Right atrium auricular region (tissue), 2 donors: ENCODE measurements at regions not wholly inside any gene's neighbourhood (a gene's known extent, or its start where the extent isn't known, plus 50 kb on each side); places are given as distances from the start of the nearest gene placed in this dataset.
"Not testable (repeated sequence)": the region's sequence is repeated elsewhere in the genome, so short reads cannot be mapped to it uniquely, and the experiment has no call there.

Source experiments
- DNase-seq: peaks from one replicate; pipeline ENCODE4 v3.0.0-alpha.2; 2019; ENCODE audit warnings: low spot score
- H3K27ac ChIP-seq, 2 donors: fragments of 200-600 bp; sonication (generic); 1 replicate in 1 of 2; 2 replicates in 1 of 2; pipeline ENCODE4 v1.5.1; 2016 to 2019
- H3K27me3 ChIP-seq, 2 donors: fragments of 200-600 bp; sonication (generic); one replicate each; pipeline versions ENCODE4 v1.5.1 to v1.6.0; 2017 to 2019
- H3K36me3 ChIP-seq: fragments of 200-600 bp; sonication (generic); one replicate; pipeline ENCODE4 v1.5.1; 2016
- H3K4me1 ChIP-seq, 2 donors: fragments of 200-600 bp; sonication (generic); one replicate each; pipeline versions ENCODE4 v1.5.1 to v1.6.0; 2017 to 2019
- H3K4me3 ChIP-seq, 2 donors: fragments of 200-600 bp; sonication (generic); 1 replicate in 1 of 2; 2 replicates in 1 of 2; pipeline ENCODE4 v1.5.1; 2017 to 2019; ENCODE audit warnings: mild to moderate bottlenecking in 1 of 2, moderate library complexity in 1 of 2
- H3K9me3 ChIP-seq, 2 donors: fragments of 200-600 bp; sonication (generic); one replicate each; pipeline ENCODE4 v1.5.1; 2019
- TF ChIP-seq, protein P1 (sequence below), 2 donors: fragments of 200-600 bp; sonication (generic); IDR thresholded peaks; one replicate each; pipeline ENCODE4 v1.5.1; 2019; ENCODE audit warnings: antibody characterized with exemption in 2 of 2

DNA sequence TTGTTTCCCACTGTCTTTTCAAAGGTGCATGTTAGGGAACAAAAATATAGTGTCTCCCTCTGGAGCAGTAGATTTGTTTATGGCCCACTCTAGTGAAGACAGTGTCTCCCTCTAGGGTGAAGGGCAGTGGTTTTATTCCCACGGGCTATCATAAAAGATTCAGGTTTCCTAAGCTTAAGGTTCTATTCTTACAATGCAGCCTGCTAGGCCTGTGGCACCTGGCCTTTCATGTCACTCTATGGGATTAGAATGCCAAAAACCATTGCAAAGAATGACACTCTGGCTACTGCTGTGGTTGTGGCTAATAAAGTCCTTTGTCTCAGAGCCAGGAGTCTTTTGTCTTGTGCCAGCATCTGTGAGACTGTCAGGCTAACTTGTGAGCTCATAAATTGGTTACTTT, 92.6 kb upstream of the GPR39 start:
- H3K4me1 ChIP-seq, H3K9me3 ChIP-seq, DNase-seq, H3K4me3 ChIP-seq, H3K36me3 ChIP-seq, H3K27me3 ChIP-seq, H3K27ac ChIP-seq: not testable (repeated sequence)

DNA sequence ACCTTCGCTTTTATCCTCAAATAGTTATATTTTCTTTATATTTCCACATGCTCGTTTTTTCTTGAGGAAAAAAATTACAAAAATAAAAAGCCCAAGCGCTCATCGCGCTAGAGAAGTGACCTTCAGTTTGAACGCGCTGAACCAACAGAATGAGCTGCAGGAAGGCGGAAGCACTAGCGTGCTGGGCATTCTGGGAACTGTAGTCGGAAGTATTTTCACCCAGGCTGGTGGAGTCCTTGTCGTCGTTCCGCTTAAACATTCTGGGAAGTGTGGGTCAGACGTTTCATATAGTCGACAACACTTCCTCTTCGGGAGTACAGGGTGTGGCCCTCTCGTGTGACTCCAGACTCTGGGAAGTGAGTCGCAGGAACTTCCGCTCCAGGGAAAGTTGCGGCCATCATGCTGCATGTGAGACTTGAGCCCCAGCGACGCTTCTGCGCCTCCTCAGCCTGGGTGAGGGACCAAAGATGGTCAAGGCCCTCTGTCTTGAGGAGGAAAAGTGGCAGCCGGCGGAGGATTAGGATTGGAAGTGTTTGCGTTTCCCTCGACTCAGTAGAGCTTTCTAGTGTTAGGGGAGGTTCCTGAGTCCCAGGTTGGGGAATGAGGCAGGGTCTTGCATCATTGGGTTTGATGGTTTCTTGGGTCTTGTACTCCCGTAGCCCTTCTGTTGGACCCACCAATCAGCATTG, 84.1 kb upstream of the GPR39 start:
- H3K36me3 ChIP-seq, H3K4me3 ChIP-seq, H3K4me1 ChIP-seq, H3K9me3 ChIP-seq, DNase-seq, H3K27ac ChIP-seq, H3K27me3 ChIP-seq: not testable (repeated sequence)

DNA sequence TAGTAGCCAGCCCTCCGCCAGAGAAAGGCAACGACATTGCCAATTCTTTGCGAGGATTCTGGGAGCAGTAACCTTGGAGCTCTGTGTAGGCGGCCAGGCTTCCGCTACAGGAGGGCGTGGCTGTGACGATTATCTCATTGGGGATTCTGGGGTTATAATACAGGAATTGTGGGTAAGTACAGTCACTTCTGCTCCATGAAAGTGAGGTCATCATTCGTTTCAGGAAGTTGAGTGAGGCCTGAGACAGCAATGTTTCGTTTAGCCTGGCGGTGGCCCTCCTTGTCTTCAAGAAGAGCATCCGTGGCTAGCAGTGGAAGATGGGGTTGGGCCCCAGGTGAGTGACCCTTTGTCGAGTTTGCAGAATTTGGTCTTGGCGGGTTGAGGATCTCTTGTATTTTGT, 79.5 kb upstream of the GPR39 start:
- H3K9me3 ChIP-seq, H3K4me1 ChIP-seq, H3K27ac ChIP-seq, H3K27me3 ChIP-seq, H3K4me3 ChIP-seq, H3K36me3 ChIP-seq, DNase-seq: not testable (repeated sequence)

DNA sequence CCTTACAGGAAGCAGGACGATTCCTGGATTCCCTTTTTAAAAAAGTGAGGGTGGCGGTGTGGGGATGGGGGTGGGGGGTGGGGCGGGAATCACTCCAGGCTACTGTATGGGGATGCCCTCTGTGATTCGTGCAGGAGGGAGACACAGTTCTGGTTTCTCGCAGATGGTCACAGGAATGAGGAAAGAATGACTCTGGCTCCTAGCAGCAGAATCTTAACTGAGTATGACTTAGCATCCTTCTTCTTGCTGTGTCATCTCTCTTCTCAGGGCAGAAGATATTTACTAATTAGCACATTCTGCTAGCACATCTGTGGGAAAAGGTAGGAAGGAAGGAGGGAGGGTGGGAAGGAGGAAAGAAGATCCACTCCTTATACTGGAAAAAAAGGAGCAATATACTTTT, 78.8 kb upstream of the GPR39 start:
- DNase-seq, H3K9me3 ChIP-seq, H3K36me3 ChIP-seq, H3K27ac ChIP-seq, H3K27me3 ChIP-seq, H3K4me1 ChIP-seq, H3K4me3 ChIP-seq: not testable (repeated sequence)

DNA sequence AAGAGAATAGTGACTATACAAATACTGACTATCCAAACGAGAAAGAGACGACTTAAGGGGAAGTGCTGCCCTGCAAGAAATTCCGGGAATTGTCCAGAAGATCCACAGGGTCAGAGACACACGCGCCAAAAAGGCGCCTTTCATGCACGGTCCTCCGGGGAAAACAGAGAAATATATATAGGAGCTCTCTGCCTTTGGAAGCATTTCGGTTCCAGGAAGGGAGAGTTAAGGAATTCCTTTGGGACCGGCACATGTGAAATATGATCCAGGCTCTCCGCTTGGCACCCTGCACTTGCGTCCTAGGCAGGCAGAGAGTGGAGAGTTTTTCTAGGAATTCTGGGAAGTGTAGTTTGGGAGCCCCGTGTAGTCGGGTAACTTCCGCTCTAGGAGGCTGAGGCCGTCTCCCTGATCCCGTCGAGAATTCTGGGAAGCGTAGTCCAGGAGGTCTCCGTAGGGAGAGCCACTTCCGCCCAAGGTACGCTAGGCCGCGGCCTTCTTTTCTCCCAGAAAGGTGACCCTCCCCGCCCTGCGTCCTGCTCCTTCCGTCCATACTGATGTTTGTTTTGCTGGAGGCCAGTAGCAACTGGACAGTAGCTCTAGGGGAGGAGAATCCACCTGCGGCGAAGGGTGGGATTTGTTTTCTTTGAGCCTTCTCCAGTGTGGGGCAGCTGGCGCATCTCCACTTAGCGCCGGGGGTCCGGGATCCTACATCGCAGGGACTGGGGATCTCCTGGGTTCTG, 69.4 kb upstream of the GPR39 start:
- peak overlapping the region in 1 of 2 donors; percentile 19 for H3K27ac ChIP-seq
- peak; percentile 78 for DNase-seq
- not testable (repeated sequence) for H3K9me3 ChIP-seq, H3K36me3 ChIP-seq, H3K27me3 ChIP-seq, H3K4me1 ChIP-seq
- H3K4me3 ChIP-seq = peak overlapping the region; percentile 31 to 46

DNA sequence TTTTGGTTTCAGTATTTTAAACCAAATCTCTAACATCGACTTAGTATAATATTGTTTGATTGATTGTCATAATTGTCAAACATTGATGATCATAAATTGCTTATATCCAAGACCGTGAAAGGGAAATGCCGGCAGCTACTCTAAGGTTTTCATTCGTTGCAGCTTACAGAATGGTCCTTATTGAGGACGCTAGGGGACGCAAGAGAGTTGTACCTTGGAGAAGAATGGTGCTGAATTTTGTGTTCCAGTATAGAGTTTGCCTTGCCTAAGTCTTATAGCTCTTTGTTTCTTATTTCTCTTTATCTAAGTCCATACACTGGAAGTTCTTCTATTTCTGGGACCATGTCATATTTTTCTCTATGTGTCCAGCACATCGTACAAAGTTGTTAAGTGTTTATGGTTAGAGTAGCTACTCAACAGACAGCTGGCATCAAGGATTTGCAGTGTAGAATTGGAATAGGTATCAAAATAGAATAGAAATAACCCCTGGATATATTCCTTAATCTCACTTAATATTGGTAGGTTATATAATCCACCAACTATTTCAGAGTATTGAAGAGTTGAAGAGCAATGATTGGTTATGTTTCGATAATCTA, 67.4 kb upstream of the GPR39 start:
- DNase-seq, H3K4me1 ChIP-seq, H3K27me3 ChIP-seq, H3K36me3 ChIP-seq, H3K27ac ChIP-seq, H3K4me3 ChIP-seq, H3K9me3 ChIP-seq: not testable (repeated sequence)
- TF ChIP-seq, protein P1, sequence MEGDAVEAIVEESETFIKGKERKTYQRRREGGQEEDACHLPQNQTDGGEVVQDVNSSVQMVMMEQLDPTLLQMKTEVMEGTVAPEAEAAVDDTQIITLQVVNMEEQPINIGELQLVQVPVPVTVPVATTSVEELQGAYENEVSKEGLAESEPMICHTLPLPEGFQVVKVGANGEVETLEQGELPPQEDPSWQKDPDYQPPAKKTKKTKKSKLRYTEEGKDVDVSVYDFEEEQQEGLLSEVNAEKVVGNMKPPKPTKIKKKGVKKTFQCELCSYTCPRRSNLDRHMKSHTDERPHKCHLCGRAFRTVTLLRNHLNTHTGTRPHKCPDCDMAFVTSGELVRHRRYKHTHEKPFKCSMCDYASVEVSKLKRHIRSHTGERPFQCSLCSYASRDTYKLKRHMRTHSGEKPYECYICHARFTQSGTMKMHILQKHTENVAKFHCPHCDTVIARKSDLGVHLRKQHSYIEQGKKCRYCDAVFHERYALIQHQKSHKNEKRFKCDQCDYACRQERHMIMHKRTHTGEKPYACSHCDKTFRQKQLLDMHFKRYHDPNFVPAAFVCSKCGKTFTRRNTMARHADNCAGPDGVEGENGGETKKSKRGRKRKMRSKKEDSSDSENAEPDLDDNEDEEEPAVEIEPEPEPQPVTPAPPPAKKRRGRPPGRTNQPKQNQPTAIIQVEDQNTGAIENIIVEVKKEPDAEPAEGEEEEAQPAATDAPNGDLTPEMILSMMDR (IDR thresholded peaks at IDR 0.05) = peak; percentile 32 to 59

DNA sequence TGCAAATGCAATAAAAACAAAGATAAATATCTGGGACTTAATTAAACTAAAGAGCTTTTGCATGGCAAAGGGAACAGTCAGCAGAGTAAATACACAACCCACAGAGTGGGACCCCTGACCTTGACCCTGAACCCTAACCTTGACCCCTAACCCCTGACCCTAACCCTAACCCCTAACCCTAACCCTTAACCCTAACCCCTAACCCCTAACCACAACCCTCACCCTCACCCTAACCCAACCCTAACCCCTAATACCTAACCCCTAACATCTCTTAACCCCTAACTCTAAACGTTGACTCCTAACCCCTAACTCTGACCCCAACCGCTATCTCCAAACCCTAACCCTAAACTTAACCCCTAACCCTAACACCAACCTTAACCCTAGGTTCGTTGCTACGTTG, 64.9 kb upstream of the GPR39 start:
- not testable (repeated sequence) for H3K9me3 ChIP-seq, H3K27ac ChIP-seq, DNase-seq, H3K27me3 ChIP-seq, H3K36me3 ChIP-seq, H3K4me3 ChIP-seq, H3K4me1 ChIP-seq

DNA sequence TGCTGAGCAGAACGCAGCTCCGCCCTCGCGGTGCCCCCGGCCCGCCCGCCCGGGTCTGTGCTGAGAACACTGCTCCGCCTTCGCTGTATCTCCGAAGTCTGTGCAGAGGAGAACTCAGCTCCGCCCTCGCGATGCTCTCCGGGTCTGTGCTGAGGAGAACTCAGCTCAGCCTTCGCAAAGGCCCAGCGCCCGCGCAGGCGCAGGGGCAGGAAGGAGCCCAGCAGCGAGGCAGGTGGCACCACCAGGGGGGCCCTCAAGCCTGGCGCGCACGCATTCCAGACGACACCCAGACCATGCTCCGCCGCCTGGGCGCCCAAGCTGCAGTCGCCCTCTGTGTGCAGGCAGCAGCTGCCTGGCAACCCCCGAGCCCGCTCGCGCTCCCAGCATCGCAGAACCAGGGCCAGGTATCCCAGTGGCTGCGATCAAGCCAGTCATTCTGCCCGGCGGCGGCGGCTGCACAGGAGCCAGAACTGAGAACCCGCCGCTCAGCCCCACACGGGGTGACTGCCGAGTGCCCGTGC, 64.1 kb upstream of the GPR39 start:
- DNase-seq, H3K27ac ChIP-seq, H3K36me3 ChIP-seq, H3K9me3 ChIP-seq, H3K27me3 ChIP-seq, H3K4me1 ChIP-seq: not testable (repeated sequence)
- peak overlapping the region; percentile 22 to 49 for H3K4me3 ChIP-seq

DNA sequence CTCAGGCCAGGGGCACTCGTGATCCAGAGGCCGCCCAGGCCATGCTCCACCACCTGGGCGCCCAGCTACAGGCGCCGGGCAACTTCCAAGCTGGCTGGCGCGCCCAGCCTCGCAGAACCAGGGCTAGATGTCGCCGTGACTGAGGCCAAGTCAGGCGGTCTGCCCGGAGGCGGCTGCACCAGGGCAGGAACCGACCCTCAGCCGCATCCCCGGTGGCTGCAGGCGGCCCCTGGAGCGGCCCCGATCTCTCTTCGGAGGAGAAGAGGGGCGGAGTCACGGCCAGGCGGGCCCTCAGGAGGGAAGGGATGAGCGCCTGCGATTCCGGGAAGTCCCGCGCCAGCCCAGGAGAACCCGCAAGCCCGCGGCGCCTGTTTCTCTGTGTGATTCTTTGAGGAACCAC, 63.2 kb upstream of the GPR39 start:
- H3K9me3 ChIP-seq, H3K27me3 ChIP-seq, H3K36me3 ChIP-seq, H3K27ac ChIP-seq, H3K4me1 ChIP-seq, DNase-seq: not testable (repeated sequence)
- H3K4me3 ChIP-seq = peak overlapping the region; percentile 32 to 49

DNA sequence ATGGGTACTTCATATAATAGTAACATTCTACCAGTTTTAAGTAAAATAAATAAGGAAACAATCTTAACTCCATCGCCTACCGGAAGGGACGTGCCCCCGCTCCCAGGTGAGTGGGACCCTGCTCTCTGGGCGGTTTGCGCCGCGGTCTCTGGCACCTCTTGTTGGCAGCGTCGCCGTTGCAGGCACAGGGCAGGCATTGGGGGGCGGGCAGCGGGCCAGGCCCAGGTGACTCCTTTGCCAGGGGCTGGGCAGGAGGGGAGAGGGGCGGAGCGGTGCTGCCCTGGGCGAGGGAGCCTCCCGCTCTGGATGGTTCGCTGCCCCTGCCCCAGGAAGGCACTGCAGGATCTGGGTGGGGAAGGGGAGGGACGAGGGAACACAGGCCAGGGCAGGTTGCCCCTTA, 55.6 kb upstream of the GPR39 start:
- not testable (repeated sequence) for H3K4me3 ChIP-seq, H3K4me1 ChIP-seq, H3K9me3 ChIP-seq, DNase-seq, H3K27me3 ChIP-seq, H3K36me3 ChIP-seq, H3K27ac ChIP-seq

DNA sequence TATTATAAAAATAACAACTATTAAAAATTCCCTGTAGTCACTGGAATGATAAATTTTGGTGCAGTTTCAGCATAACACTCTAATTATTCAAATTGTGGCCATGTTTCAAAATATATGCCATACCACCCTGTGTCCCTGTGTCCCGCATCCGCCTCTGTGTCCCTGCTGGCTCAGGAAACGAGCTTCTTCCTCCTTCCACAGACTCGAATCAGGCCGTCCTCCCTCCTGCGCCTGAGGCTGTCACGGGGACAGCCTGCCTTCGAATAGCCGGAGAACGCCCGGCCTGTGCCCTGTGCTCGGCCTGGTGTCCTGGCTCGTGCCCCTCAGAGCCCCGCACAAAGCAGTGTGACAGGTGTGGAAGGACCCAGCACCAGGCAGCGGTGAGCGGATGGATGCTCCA, 55.1 kb upstream of the GPR39 start:
- not testable (repeated sequence) for H3K36me3 ChIP-seq, H3K27me3 ChIP-seq, DNase-seq, H3K4me1 ChIP-seq, H3K9me3 ChIP-seq, H3K4me3 ChIP-seq, H3K27ac ChIP-seq

DNA sequence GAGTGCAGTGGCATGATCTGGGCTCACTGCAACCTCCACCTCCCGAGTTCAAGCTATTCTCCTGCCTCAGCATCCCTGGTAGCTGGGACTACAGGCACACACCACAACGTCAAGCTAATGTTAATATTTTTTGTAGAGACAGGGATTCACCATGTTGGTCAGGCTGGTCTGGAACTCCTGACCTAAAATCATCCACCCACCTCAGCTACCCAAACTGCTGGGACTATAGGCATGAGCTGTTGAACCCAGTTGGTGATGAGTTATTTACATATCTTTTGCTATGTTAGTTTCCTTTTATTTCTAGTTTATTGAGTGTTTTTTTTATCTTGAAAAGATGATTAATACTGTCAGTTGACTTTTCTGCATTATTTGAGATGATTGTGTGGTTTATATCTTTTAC, 53.3 kb upstream of the GPR39 start:
- H3K27me3 ChIP-seq, H3K4me1 ChIP-seq, H3K27ac ChIP-seq, H3K36me3 ChIP-seq, H3K9me3 ChIP-seq, H3K4me3 ChIP-seq, DNase-seq: not testable (repeated sequence)

DNA sequence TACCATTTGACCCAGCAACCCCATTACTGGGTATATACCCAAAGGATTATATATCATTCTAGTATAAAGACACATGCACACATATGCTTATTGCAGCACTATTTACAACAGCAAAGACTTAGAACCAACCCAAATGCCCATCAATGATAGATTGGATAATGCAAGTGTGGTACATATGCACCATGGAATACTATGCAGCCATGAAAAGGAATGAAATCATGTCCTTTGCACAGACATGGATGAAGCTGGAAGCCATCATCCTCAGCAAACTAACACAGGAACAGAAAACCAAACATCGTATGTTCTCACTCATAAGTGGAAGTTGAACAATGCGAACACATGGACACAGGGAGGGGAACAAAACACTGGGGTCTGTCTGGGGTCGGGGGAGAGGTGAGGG, 50.6 kb upstream of the GPR39 start:
- not testable (repeated sequence) for H3K4me1 ChIP-seq, H3K27ac ChIP-seq, DNase-seq, H3K9me3 ChIP-seq, H3K4me3 ChIP-seq, H3K27me3 ChIP-seq, H3K36me3 ChIP-seq
